ENCODE measurements at regions not wholly inside any gene's neighbourhood (a gene's known extent, or its start where the extent isn't known, plus 50 kb on each side); places are given as distances from the start of the nearest gene placed in this dataset.
"Not testable (repeated sequence)": the region's sequence is repeated elsewhere in the genome, so short reads cannot be mapped to it uniquely, and the experiment has no call there.

DNA sequence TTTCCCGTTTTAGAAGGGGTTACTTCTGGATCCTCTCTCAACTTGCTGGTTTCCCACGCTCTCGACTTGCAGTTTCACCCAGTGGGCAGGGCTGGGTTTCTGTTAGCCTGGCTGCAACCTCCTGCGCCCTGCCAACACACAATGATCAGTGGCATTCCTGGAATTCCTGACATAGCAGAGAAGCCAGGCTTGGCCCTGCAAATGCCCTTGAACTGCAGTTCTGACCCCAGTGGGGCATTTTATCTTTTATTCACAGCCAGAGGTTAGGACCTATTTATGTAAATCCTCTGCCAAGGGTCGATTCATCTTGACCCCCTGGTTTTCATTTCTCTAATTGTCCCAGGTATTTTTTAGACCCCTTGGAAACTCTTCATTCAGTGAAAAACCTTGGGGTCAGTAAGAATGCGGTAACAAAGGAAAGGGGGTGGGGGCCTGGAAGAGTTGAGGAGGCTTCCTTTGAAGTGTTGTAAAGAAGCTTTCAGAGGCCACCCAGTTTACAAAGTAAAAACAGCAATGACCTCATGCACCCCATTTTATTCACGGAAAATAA lies 217.6 kb downstream of the ZNF674 start:
- no peak for ATAC-seq (replicated peaks)
- H3K27ac Mint-ChIP-seq = no peak overlapping the region
- H3K4me3 Mint-ChIP-seq = peak overlapping the region; percentile 31
- H3K9me3 Mint-ChIP-seq = no peaks in the 10 kb centered on the region
- no peaks in the 10 kb centered on the region for H3K27me3 Mint-ChIP-seq
- H3K36me3 Mint-ChIP-seq (ENCODE audit: low read depth) = no peaks in the 10 kb centered on the region
- H3K4me1 Mint-ChIP-seq = peaks cover 10% of the 10 kb centered on the region

DNA sequence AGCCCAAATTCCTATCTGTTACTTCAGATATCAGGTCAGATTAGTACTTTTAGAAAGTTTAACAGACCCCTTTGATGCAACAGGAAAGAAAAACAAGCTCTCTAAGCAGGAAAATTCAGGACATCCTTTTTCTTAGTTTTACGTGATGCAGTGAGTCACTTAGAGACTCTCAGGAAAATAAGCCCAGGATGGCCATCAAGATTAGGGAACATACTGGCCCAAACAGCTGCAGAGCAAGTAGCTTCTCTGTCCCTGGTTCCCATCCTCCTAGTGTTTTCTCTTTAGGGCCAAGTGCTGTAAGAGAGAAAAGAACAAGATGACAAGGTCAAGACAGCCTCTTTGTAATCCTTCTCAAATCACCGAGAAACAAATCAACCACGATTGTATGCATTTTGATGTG lies 219.1 kb downstream of the ZNF674 start:
- no peak for ATAC-seq (replicated peaks)
- peaks cover 15% of the 10 kb centered on the region for H3K4me1 Mint-ChIP-seq
- H3K9me3 Mint-ChIP-seq = no peaks in the 10 kb centered on the region
- H3K36me3 Mint-ChIP-seq (ENCODE audit: low read depth) = no peaks in the 10 kb centered on the region
- no peak overlapping the region for H3K4me3 Mint-ChIP-seq
- H3K27ac Mint-ChIP-seq = no peak overlapping the region
- no peaks in the 10 kb centered on the region for H3K27me3 Mint-ChIP-seq

DNA sequence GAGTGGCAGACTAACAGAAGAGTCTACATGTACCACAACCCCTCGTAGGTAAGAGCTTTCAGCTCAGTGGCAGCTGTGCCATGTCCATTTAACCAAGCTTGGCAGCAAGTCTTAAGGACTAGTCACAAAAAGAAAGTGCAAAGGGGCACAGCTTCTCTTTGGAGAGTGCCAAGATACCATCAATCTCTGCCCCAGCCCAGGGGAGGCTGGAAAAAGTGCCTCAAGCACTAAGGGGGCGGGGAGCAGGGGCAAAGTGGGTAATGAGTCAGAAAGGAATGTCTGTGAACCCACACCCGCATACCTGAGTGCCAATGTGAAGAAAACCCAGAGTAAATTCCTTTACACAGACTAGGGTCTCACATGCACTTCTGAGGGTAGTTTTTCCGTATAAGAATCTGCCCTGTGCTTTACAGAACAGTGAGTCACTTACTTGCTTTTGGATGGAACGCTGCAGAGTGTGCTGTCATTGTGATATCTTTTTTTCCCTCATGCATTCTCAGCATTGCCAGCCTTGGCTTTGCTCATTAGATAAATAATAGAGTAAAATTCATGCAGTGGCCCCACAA lies 219.8 kb downstream of the ZNF674 start:
- Mint-ChIP-seq H3K27me3 (no peaks in the 10 kb centered on the region), H3K4me3 (peak overlapping the region; percentile 57), H3K36me3 (ENCODE audit: low read depth) (no peaks in the 10 kb centered on the region), H3K9me3 (no peaks in the 10 kb centered on the region), H3K4me1 (peaks cover 22% of the 10 kb centered on the region), H3K27ac (peak overlapping the region; percentile 40)
- ATAC-seq (replicated peaks) = peak; percentile 81

DNA sequence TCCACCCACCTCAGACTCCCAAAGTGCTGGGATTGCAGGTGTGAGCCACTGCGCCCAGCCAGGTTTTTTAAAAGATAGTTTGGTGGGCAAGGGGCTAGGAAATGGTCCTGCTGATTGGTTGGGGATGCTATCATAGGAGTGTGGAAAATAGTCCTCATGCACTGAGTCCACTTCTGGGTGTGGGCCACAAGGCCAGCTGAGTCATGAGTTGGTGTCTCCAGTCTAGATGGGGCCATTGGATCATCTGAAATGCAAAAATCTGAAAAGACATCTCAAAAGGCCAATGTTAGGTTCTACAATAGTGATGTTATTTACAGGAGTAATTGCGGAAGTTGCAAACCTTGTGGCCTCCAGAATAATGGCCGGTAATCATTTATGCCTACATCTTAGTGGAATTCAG lies 221.1 kb downstream of the ZNF674 start:
- Mint-ChIP-seq H3K9me3 (no peaks in the 10 kb centered on the region), H3K27ac (no peak overlapping the region), H3K36me3 (ENCODE audit: low read depth) (no peaks in the 10 kb centered on the region), H3K27me3 (no peaks in the 10 kb centered on the region), H3K4me3 (no peak overlapping the region), H3K4me1 (peaks cover 27% of the 10 kb centered on the region)
- no peak for ATAC-seq (replicated peaks)

DNA sequence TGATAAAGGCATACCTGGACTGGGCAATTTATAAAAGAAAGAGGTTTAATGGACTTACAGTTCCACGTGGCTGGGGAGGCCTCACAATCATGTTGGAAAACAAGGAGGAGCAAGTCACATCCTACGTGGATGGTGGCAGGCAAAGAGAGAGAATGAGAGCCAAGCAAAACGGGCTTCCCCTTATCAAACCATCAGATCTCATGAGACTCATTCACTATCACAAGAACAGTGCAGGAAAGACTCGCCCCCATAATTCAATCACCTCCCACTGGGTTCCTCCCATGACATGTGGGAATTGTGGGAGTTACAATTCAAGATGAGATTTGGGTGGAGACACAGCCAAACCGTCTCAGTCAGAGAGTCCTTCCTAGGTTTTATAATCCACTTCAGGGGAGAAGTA lies 222.3 kb downstream of the ZNF674 start:
- H3K36me3 Mint-ChIP-seq (ENCODE audit: low read depth) = not testable (repeated sequence)
- H3K4me3 Mint-ChIP-seq = peak overlapping the region; percentile 56

DNA sequence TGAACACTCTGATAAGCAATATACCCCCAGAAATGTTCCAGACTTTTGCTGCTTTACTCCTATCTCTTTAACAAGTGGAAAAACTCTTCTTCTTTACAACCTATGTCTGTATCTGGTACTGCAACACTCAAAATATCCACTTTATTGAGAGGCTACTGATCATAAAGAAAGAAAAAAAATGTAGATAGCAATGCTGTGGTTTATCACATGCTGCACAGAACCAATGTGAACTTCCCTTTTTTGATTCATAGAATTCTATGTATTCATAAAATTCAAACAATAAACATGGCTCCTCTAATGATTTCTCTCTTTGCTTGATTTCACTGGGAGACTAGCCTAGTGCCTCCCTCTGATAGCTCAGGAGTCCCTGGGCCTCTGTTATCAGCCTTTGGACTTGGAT lies 223.5 kb downstream of the ZNF674 start:
- Mint-ChIP-seq H3K9me3 (no peaks in the 10 kb centered on the region), H3K27me3 (no peaks in the 10 kb centered on the region), H3K4me1 (peaks cover 32% of the 10 kb centered on the region), H3K4me3 (peak overlapping the region; percentile 64), H3K27ac (peak overlapping the region; percentile 86), H3K36me3 (ENCODE audit: low read depth) (no peaks in the 10 kb centered on the region)
- no peak for ATAC-seq (replicated peaks)

More for the DNA sequence above, 222.3 kb downstream of the ZNF674 start:
- not testable (repeated sequence) for H3K9me3 Mint-ChIP-seq; H3K27me3 Mint-ChIP-seq; ATAC-seq (replicated peaks)
- H3K4me1 Mint-ChIP-seq = peaks cover 27% of the 10 kb centered on the region
- peak overlapping the region; percentile 62 for H3K27ac Mint-ChIP-seq

DNA sequence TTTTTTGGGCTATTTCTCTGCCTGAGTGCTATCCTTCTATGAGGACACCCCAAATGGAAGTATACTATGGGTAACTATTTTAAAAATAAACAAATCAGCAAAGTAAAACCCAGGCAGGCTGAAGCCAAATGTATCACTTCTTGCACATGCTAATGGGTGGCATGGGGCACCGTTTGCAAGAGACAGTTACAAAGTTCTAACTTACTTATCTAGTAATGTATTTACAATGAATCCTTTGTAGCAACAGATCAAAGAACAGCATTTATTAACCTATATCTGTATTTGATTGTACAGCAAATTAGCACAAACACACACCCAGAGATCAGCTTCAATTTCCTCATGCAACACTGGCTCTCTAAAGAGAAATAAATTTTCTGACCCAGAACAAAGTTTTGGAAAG lies 225.5 kb downstream of the ZNF674 start:
- H3K36me3 Mint-ChIP-seq (ENCODE audit: low read depth) = no peaks in the 10 kb centered on the region
- H3K9me3 Mint-ChIP-seq = no peaks in the 10 kb centered on the region
- no peak for ATAC-seq (replicated peaks)
- H3K4me1 Mint-ChIP-seq = peaks cover 29% of the 10 kb centered on the region
- H3K27me3 Mint-ChIP-seq = no peaks in the 10 kb centered on the region
- H3K4me3 Mint-ChIP-seq = peak overlapping the region; percentile 64
- H3K27ac Mint-ChIP-seq = peak overlapping the region; percentile 86

DNA sequence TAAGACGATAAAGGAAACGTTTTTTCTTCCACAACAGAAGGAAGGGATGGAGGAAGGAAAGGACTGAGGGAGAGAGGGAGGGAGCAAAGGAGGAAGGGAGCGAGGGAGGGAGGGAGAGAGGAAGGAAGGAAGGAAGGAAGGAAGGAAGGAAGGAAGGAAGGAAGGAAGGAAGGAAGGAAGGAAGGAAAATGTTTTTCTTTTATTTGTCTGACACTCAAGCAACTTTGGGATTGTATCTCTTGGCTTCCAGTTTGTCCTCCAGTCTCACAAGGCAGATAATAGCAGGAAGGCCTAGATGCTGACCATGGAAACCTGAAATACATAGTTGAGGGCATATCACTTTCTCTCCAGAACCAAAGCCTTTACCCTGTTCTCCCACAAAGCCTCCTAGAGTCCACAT lies 226.7 kb downstream of the ZNF674 start:
- no peak overlapping the region for H3K27ac Mint-ChIP-seq
- H3K4me3 Mint-ChIP-seq = no peak overlapping the region
- H3K9me3 Mint-ChIP-seq = no peaks in the 10 kb centered on the region
- ATAC-seq (replicated peaks) = no peak
- H3K27me3 Mint-ChIP-seq = no peaks in the 10 kb centered on the region
- H3K4me1 Mint-ChIP-seq = peaks cover 26% of the 10 kb centered on the region
- no peaks in the 10 kb centered on the region for H3K36me3 Mint-ChIP-seq (ENCODE audit: low read depth)

DNA sequence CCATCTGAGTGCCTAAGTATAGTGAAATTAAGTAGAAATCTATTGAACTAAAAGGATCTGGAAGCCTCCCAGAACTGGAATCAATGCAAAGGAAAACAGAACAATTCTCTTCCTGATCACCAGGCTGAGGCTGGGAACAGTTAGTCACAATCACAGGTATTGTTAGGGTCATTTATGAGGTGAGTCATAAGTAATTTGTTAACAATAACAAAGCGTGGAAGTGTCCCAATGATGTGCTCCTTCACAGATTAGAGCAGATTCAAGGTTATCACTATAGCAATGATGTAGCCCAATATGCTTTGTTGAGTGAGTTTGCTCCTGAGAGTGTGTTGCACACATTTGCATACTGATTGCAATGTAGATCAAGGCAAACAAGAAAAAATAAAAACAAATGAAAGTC lies 228.1 kb downstream of the ZNF674 start:
- Mint-ChIP-seq H3K27ac (no peak overlapping the region), H3K36me3 (ENCODE audit: low read depth) (no peaks in the 10 kb centered on the region), H3K27me3 (no peaks in the 10 kb centered on the region)

DNA sequence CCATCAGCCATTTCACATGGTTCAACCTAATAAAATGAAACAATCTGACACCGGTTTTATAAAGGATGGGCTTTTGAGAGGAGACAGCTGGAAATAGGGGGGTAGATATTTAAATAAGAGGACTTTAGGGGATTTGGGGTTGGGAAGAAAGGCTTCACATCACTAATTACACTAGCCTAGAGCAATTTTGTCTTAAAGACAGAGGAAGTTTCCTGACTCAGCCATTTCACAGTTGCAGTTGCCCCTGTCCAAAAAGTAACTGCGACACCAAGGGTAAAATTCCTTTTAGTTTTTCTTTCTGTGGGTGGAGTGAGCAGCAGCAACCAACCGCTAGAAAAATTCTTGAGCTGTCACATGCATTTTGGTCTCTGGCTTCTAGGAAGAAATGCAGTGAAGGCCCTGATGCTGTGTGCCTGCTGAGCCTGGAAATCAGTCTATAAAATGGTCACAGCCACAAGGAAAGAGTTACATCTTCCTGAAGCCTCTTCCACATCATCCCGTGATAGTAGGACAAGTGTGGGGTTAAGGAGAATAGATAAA lies 233.6 kb downstream of the ZNF674 start:
- Mint-ChIP-seq H3K27me3 (no peaks in the 10 kb centered on the region), H3K4me1 (peaks cover 12% of the 10 kb centered on the region), H3K36me3 (ENCODE audit: low read depth) (no peaks in the 10 kb centered on the region), H3K9me3 (no peaks in the 10 kb centered on the region), H3K4me3 (peak overlapping the region; percentile 31), H3K27ac (peak overlapping the region; percentile 26)
- no peak for ATAC-seq (replicated peaks)

More for the DNA sequence above, 228.1 kb downstream of the ZNF674 start:
- peaks cover 20% of the 10 kb centered on the region for H3K4me1 Mint-ChIP-seq
- ATAC-seq (replicated peaks) = no peak
- H3K9me3 Mint-ChIP-seq = no peaks in the 10 kb centered on the region
- no peak overlapping the region for H3K4me3 Mint-ChIP-seq

DNA sequence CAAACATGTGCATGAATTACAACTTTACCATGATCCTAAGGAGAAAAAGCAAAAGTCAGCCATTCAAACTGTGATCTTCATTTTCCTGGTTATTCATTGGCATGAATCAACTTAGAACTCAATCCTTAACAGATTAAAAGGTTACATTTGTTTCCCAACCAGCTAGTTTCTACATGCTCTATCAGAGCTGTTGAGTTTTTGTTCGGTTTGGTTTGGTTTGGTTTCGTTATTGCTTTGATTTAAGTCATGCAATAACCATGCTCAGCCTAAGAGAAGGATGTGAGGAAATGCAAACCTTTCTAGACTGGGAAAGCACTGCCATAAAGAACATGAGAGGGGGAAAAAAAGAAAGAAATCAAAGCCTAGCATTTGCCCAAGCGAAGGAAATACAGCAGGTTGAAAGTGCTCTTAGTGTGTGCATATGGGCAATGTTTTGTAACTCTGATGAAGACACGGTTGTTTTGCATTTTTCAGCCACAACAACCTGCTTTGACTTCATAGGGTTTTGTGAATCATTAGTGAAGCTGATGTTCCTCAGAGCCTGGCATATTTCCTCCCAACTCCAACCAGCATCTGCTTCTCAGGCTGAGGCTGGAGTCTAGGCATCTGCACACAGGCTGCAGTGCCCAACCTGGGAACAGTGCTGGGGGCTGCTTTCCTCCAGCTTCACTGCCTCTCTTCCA lies 234.3 kb downstream of the ZNF674 start:
- Mint-ChIP-seq H3K4me1 (peaks cover 11% of the 10 kb centered on the region), H3K27ac (peak overlapping the region; percentile 26), H3K27me3 (no peaks in the 10 kb centered on the region), H3K9me3 (peaks cover under 1% of the 10 kb centered on the region), H3K36me3 (ENCODE audit: low read depth) (no peaks in the 10 kb centered on the region), H3K4me3 (peak overlapping the region; percentile 31)
- ATAC-seq (replicated peaks) = peak; percentile 90

DNA sequence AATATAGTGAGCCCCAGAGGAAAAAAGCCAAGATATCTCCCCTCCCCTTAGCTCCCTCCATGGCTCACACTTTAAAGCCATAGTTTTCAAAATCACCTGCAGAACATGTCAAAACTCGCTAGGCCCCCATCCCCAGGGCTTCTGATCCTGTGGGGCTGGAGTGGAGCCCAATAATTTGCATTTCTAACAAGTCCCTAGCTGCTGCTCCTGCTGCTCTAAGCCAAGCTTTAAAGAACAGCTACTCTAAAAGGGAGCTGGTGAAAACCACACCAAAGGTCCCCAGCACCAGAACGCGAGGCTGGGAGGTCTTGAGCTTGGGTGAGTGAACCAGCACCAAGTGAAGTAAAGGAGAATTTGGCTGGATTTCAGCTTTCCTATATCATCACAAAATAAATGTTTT lies 237.1 kb downstream of the ZNF674 start:
- no peaks in the 10 kb centered on the region for H3K36me3 Mint-ChIP-seq (ENCODE audit: low read depth)
- no peak for ATAC-seq (replicated peaks)
- no peaks in the 10 kb centered on the region for H3K27me3 Mint-ChIP-seq
- no peak overlapping the region for H3K27ac Mint-ChIP-seq
- peaks cover 8% of the 10 kb centered on the region for H3K9me3 Mint-ChIP-seq
- H3K4me3 Mint-ChIP-seq = no peak overlapping the region
- H3K4me1 Mint-ChIP-seq = peaks cover 11% of the 10 kb centered on the region

DNA sequence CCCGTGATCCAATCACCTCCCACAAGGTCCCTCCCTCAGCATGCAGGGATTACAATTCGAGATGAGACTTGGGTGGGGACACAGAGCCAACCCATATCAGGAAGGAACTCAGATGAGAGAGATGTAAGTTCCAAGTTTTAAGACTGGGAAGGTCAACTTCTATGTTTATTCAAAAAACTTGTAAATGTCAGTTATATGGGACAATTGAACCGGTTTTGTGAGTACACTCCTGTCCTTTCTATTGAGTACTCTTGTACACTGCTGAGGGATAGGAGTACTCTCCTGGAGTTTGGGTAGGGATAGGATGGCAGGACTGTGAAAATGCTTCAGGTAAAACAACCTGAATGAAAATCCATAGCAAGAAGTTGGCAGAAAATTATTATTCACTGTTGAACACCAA lies 239.1 kb downstream of the ZNF674 start:
- H3K4me3 Mint-ChIP-seq = no peak overlapping the region
- H3K27me3 Mint-ChIP-seq = no peaks in the 10 kb centered on the region
- H3K27ac Mint-ChIP-seq = no peak overlapping the region
- peaks cover 8% of the 10 kb centered on the region for H3K9me3 Mint-ChIP-seq
- peaks cover 5% of the 10 kb centered on the region for H3K4me1 Mint-ChIP-seq
- no peaks in the 10 kb centered on the region for H3K36me3 Mint-ChIP-seq (ENCODE audit: low read depth)
- no peak for ATAC-seq (replicated peaks)

DNA sequence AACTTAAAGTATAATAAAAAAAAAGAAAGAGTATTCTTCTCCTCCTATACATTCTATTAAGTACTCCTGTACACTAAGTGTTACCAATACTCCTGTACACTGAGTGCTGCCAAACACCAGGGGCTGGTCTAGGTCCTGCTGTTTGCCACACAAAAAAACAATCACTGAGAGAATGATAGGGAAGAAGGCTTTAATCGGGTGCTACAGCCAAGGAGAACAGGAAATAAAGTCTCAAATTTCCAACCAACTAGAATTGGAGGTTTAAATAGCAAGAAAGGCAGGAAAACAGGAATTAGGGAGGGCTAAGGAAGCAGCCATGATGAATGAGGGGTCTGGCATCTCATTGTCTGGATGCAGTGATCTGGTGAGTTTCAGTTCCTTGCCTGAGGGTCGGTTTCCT lies 239.8 kb downstream of the ZNF674 start:
- Mint-ChIP-seq H3K4me3 (no peak overlapping the region), H3K9me3 (peaks cover 8% of the 10 kb centered on the region), H3K27ac (no peak overlapping the region), H3K4me1 (no peaks in the 10 kb centered on the region), H3K36me3 (ENCODE audit: low read depth) (no peaks in the 10 kb centered on the region), H3K27me3 (no peaks in the 10 kb centered on the region)
- no peak for ATAC-seq (replicated peaks)

DNA sequence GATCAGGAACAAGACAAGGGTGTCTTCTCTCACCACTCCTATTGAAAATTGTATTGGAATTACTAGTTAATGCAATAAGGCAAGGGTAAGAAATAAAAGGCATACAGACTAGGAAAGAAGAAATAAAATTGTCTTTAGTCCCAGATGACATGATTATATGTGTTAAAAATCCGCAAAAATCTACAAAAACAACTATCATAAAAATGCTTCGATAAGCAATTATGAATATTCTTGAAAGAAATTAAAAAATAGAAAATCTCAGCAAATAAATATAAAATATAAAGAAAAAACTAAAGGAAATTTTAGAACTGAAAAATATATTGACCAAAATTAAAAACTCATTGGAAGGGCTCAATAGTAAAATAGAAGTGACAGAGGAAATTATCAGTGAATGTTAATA lies 243.3 kb downstream of the ZNF674 start:
- no peak for ATAC-seq (replicated peaks)
- H3K27me3 Mint-ChIP-seq = no peaks in the 10 kb centered on the region
- H3K9me3 Mint-ChIP-seq = peaks cover 8% of the 10 kb centered on the region
- no peak overlapping the region for H3K4me3 Mint-ChIP-seq
- no peak overlapping the region for H3K27ac Mint-ChIP-seq
- no peaks in the 10 kb centered on the region for H3K4me1 Mint-ChIP-seq
- H3K36me3 Mint-ChIP-seq (ENCODE audit: low read depth) = no peaks in the 10 kb centered on the region

All from activated T-helper 17 cell treated with anti-CD3 and anti-CD28 coated beads, Interleukin-2, amount 50 U/mL, for 72 hours (primary cell).